ENCODE measurements at regions not wholly inside any gene's neighbourhood (a gene's known extent, or its start where the extent isn't known, plus 50 kb on each side); places are given as distances from the start of the nearest gene placed in this dataset.
A peak's percentile ranks its signal among the peaks of the same experiment; 100 is the strongest.

- H3K27ac ChIP-seq (ENCODE audit: insufficient read depth, low read depth, low read length) = no peak overlapping the region
- H3K27me3 ChIP-seq (ENCODE audit: control insufficient read depth in 2 of 2, insufficient read depth in 2 of 2, low read length in 2 of 2) = peaks cover 7% of the 10 kb centered on the region in 2 experiments
- TF ChIP-seq MYC (IDR thresholded peaks at IDR 0.05; ENCODE audit: low read depth, low read length) (no peak), CTCF (IDR thresholded peaks at IDR 0.05; ENCODE audit: extremely low read depth in 1 of 2, insufficient read depth in 1 of 2, low read depth in 1 of 2, low read length in 2 of 2) (peak; percentile 15 to 19)
- H4K20me1 ChIP-seq (replicated peaks; ENCODE audit: control insufficient read depth, extremely low read depth, insufficient read depth, low read length) = no peaks in the 10 kb centered on the region
- BruUV-seq (replicated peaks) = no TSS peak
- POLR2A ChIA-PET = no interaction called here
- intact Hi-C loops (cut with micrococcal nuclease) (loop anchor here (1.0 kb wide), 1 partner anchor 132 kb away; no protein-coding TSS in a partner anchor), dilution Hi-C loops (cut with MboI; ENCODE audit: extremely low pct_ligation_motif_present, low sequenced_read_pairs) (no loop called here)
- CTCF ChIA-PET = interaction anchor here (0.6 to 5.5 kb wide), 15 partner anchors 8 to 589 kb away, joined by 3 to 83 read pairs (median 4); partner anchors contain the start of gene MPP7
- DNase-seq (ENCODE audit: low read depth, low spot score) = peak; percentile 22
- H2AFZ ChIP-seq (ENCODE audit: low read depth, low read length) = no peak overlapping the region
- H3K79me2 ChIP-seq (ENCODE audit: control insufficient read depth, insufficient read depth, low read length) = no peaks in the 10 kb centered on the region
- H3K4me1 ChIP-seq (ENCODE audit: control insufficient read depth, extremely low read depth, insufficient read depth, low read length) = no peaks in the 10 kb centered on the region
- H3K4me2 ChIP-seq (ENCODE audit: insufficient read depth, low read length) = no peak overlapping the region
- H3K9me3 ChIP-seq (replicated peaks; ENCODE audit: control insufficient read depth, insufficient read depth, low read length) = no peaks in the 10 kb centered on the region
- H3K9me1 ChIP-seq (replicated peaks; ENCODE audit: control insufficient read depth, extremely low read depth, insufficient read depth, low read length) = no peaks in the 10 kb centered on the region
- no peak overlapping the region for H3K9ac ChIP-seq (replicated peaks; ENCODE audit: extremely low read depth, insufficient read depth, low read length)
- H3K4me3 ChIP-seq (replicated peaks in 1 of 3; ENCODE audit: insufficient read depth in 1 of 3, low read depth in 1 of 3, low read length in 3 of 3) = no peak overlapping the region
- H3K36me3 ChIP-seq (ENCODE audit: control insufficient read depth in 2 of 2, extremely low read depth in 1 of 2, insufficient read depth in 2 of 2, low read length in 2 of 2) = no peaks in the 10 kb centered on the region
- FAIRE-seq = peak; percentile 37
Measured at GRCh38 chr10:28250782-28251181, 52.1 kb downstream of the MPP7 start.

GRCh38 chr10:28250358-28250757 lies 52.5 kb downstream of the MPP7 start:
- TF ChIP-seq MYC (IDR thresholded peaks at IDR 0.05; ENCODE audit: low read depth, low read length) (no peak), FOS (IDR thresholded peaks at IDR 0.05; ENCODE audit: borderline replicate concordance, insufficient read depth, low read length) (no peak), MAX (IDR thresholded peaks at IDR 0.05; ENCODE audit: insufficient read depth, insufficient read length) (no peak), EZH2 (IDR thresholded peaks at IDR 0.05; ENCODE audit: borderline replicate concordance, low read depth, low read length, severe bottlenecking) (no peak), POLR2AphosphoS5 (IDR thresholded peaks at IDR 0.05; ENCODE audit: insufficient read depth, low read depth, low read length) (no peak), POLR2A (IDR thresholded peaks at IDR 0.05; ENCODE audit: low read depth, low read length) (no peak), JUN (IDR thresholded peaks at IDR 0.05; ENCODE audit: borderline replicate concordance, insufficient read depth, insufficient read length, low read depth) (no peak), CTCF (IDR thresholded peaks at IDR 0.05; ENCODE audit: extremely low read depth in 1 of 2, insufficient read depth in 1 of 2, low read depth in 1 of 2, low read length in 2 of 2) (no peak)
- DNase-seq (ENCODE audit: low read depth, low spot score) (no peak), FAIRE-seq (no peak)
- no peaks in the 10 kb centered on the region for H3K36me3 ChIP-seq (ENCODE audit: control insufficient read depth in 2 of 2, extremely low read depth in 1 of 2, insufficient read depth in 2 of 2, low read length in 2 of 2)
- dilution Hi-C loops (cut with MboI; ENCODE audit: extremely low pct_ligation_motif_present, low sequenced_read_pairs) (no loop called here), intact Hi-C loops (cut with micrococcal nuclease) (loop anchor here (1.0 kb wide), 1 partner anchor 132 kb away; no protein-coding TSS in a partner anchor)
- H3K4me1 ChIP-seq (ENCODE audit: control insufficient read depth, extremely low read depth, insufficient read depth, low read length) = no peaks in the 10 kb centered on the region
- H4K20me1 ChIP-seq (replicated peaks; ENCODE audit: control insufficient read depth, extremely low read depth, insufficient read depth, low read length) = no peaks in the 10 kb centered on the region
- ChIA-PET POLR2A (no interaction called here), CTCF (interaction anchor here (1.0 to 5.5 kb wide), 10 partner anchors 8 to 589 kb away, joined by 3 to 83 read pairs (median 5); no protein-coding TSS in a partner anchor)
- BruUV-seq (replicated peaks) = no TSS peak
- H3K4me3 ChIP-seq (replicated peaks in 1 of 3; ENCODE audit: insufficient read depth in 1 of 3, low read depth in 1 of 3, low read length in 3 of 3) = no peak overlapping the region
- peaks cover 7% of the 10 kb centered on the region in 2 experiments for H3K27me3 ChIP-seq (ENCODE audit: control insufficient read depth in 2 of 2, insufficient read depth in 2 of 2, low read length in 2 of 2)
- H3K9me3 ChIP-seq (replicated peaks; ENCODE audit: control insufficient read depth, insufficient read depth, low read length) = no peaks in the 10 kb centered on the region
- H3K27ac ChIP-seq (ENCODE audit: insufficient read depth, low read depth, low read length) = no peak overlapping the region
- no peak overlapping the region for H2AFZ ChIP-seq (ENCODE audit: low read depth, low read length)
- no peaks in the 10 kb centered on the region for H3K79me2 ChIP-seq (ENCODE audit: control insufficient read depth, insufficient read depth, low read length)
- H3K4me2 ChIP-seq (ENCODE audit: insufficient read depth, low read length) = no peak overlapping the region
- no peaks in the 10 kb centered on the region for H3K9me1 ChIP-seq (replicated peaks; ENCODE audit: control insufficient read depth, extremely low read depth, insufficient read depth, low read length)
- no peak overlapping the region for H3K9ac ChIP-seq (replicated peaks; ENCODE audit: extremely low read depth, insufficient read depth, low read length)

Data from endothelial cell of umbilical vein (primary cell).